KMS-11 (cell line): ENCODE measurements at regions not wholly inside any gene's neighbourhood (a gene's known extent, or its start where the extent isn't known, plus 50 kb on each side); places are given as distances from the start of the nearest gene placed in this dataset.

Experiments
- H2AFZ ChIP-seq: fragments of 200-600 bp; sonication (generic); 2 replicates; pipeline ENCODE4 v1.6.1; 2016; ENCODE audit warnings: antibody characterized with exemption, mixed run types, low read depth
- H3K27ac ChIP-seq: fragments of 200-600 bp; sonication (generic); 2 replicates; pipeline ENCODE4 v1.6.1; 2016; ENCODE audit warnings: mild to moderate bottlenecking, mixed run types
- H3K27me3 ChIP-seq: fragments of 200-600 bp; sonication (generic); 2 replicates; pipeline ENCODE4 v1.6.1; 2017; ENCODE audit warnings: mild to moderate bottlenecking, low read depth, mixed run types, moderate library complexity; ENCODE audit not compliant: insufficient read depth
- H3K36me3 ChIP-seq: fragments of 200-600 bp; sonication (generic); 2 replicates; pipeline ENCODE4 v1.6.1; 2017; ENCODE audit warnings: mild to moderate bottlenecking, mixed run types; ENCODE audit not compliant: insufficient read depth
- H3K4me1 ChIP-seq: fragments of 200-600 bp; sonication (generic); 2 replicates; pipeline ENCODE4 v1.6.1; 2016; ENCODE audit warnings: mild to moderate bottlenecking, low read depth, mixed run types; ENCODE audit not compliant: poor library complexity, severe bottlenecking
- H3K4me2 ChIP-seq: fragments of 200-600 bp; sonication (generic); 2 replicates; pipeline ENCODE4 v1.7.0; 2016; ENCODE audit warnings: mild to moderate bottlenecking, mixed run types
- H3K4me3 ChIP-seq: fragments of 200-600 bp; sonication (generic); IDR thresholded peaks from 2 replicates; pipeline ENCODE4 v1.6.1; 2017; ENCODE audit warnings: low read depth, low read length, mixed read lengths; ENCODE audit not compliant: insufficient read depth
- H3K79me2 ChIP-seq: fragments of 200-600 bp; sonication (generic); 2 replicates; pipeline ENCODE4 v1.6.1; 2016; ENCODE audit warnings: low read depth, mixed run types; ENCODE audit not compliant: insufficient read depth
- H3K9ac ChIP-seq: fragments of 200-600 bp; sonication (generic); 2 replicates; pipeline ENCODE4 v1.6.1; 2016; ENCODE audit warnings: mild to moderate bottlenecking, mixed run types
- H4K20me1 ChIP-seq: fragments of 200-600 bp; sonication (generic); 2 replicates; pipeline ENCODE4 v1.6.1; 2016; ENCODE audit warnings: mild to moderate bottlenecking, mixed run types; ENCODE audit not compliant: insufficient read depth
- TF ChIP-seq, protein P1 (sequence below): fragments of 200-600 bp; sonication (generic); conservative IDR thresholded peaks from 2 replicates; pipeline ENCODE4 v1.6.1; 2017; ENCODE audit warnings: low read depth, mild to moderate bottlenecking, antibody characterized with exemption, low read length, moderate library complexity, mixed read lengths

DNA sequence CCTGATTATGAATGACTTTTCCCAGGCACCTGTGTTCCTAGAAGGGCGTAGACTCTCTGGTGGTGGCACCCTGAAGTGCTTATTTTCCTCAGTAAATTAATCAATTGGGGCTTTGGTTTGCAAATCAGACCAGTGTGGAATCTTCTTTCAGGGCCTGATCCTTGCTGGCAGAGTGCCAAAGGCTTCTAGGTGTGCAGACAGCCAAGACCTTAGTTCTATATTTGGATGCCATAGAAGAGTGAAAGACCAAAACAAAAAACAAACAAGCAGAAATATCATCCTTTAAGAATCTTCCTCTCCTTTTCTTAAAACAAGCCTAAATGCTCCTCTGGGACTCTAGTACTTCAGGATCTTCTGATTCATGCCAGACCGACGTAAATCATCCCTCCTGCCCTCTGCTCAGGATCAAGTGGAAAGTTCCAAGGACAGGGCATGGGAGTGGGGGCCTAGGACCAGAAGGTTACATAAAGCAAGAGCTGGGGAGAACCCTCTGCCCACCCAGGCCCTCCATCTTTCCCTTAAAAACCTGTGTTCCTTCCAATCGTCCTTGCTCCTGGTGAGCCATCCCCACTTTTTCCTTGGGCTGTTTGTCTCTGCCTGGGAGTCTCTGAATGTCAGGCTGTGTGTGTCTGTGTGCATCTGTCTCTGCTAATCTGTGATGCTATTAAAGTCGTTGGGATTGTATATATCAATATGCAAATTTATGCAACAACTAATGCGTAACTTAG lies 70.5 kb upstream of the MYLIP start:
- Histone ChIP-seq H3K9ac (no peak overlapping the region), H3K4me3 (no peak overlapping the region), H3K4me1 (no peaks in the 10 kb centered on the region), H4K20me1 (no peaks in the 10 kb centered on the region), H3K36me3 (no peaks in the 10 kb centered on the region), H3K27me3 (no peaks in the 10 kb centered on the region), H2AFZ (no peak overlapping the region), H3K27ac (no peak overlapping the region), H3K4me2 (no peak overlapping the region), H3K79me2 (no peaks in the 10 kb centered on the region)
- TF ChIP-seq, protein P1, sequence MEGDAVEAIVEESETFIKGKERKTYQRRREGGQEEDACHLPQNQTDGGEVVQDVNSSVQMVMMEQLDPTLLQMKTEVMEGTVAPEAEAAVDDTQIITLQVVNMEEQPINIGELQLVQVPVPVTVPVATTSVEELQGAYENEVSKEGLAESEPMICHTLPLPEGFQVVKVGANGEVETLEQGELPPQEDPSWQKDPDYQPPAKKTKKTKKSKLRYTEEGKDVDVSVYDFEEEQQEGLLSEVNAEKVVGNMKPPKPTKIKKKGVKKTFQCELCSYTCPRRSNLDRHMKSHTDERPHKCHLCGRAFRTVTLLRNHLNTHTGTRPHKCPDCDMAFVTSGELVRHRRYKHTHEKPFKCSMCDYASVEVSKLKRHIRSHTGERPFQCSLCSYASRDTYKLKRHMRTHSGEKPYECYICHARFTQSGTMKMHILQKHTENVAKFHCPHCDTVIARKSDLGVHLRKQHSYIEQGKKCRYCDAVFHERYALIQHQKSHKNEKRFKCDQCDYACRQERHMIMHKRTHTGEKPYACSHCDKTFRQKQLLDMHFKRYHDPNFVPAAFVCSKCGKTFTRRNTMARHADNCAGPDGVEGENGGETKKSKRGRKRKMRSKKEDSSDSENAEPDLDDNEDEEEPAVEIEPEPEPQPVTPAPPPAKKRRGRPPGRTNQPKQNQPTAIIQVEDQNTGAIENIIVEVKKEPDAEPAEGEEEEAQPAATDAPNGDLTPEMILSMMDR, result no peak

DNA sequence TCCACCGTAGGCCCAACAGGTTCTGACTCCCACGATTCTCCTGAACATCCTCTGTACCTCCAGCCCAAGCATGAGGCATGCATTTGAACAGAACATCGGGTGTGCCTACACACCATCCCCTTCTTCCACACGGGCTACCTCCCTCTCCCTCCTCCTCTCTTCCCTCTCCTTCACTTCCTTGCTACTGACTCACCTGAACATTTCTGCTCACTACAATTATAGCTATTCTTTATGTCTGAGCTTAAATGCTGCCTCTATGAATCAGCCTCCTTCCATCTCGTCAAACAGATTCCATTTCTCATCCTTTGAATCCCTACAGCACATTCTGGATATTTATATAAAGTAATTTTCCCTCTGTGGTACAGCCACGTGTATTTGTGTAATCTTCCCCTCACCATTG lies 71.4 kb upstream of the MYLIP start:
- H3K27me3 ChIP-seq, result no peaks in the 10 kb centered on the region
- TF ChIP-seq, protein P1, result no peak

DNA sequence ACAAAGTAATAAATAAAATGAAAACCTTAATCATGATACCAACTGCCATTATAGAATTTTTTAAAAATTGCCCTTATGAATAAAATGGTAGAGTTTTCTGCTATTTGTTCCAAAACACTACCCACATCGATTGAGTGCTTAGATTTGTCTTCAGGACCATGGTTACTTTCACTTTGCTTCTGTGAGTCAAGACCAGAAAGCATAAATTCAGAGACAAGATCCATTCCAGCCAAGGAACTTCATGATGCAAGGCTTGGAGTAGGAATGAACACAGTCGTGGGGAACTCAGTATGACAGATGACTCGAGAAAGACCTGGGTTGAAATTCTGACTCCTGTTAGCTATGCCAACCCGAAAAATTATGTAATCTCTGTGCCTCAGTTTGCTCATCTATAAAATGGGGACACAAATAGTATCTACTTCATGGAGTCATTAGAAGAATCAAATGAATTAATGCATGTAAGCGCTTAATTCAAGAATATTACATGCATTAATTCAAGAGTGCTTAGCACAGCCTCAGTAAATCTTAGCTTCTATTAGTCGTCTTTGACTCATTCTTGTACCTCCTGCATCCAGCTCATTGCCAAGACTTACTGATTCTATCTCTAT lies 72.5 kb upstream of the MYLIP start:
- no peak overlapping the region for H2AFZ ChIP-seq
- H3K27me3 ChIP-seq, result no peaks in the 10 kb centered on the region
- H3K4me2 ChIP-seq, result no peak overlapping the region
- H3K9ac ChIP-seq, result no peak overlapping the region
- no peaks in the 10 kb centered on the region for H3K4me1 ChIP-seq
- H3K27ac ChIP-seq, result no peak overlapping the region
- H3K79me2 ChIP-seq, result no peaks in the 10 kb centered on the region
- no peaks in the 10 kb centered on the region for H3K36me3 ChIP-seq
- no peaks in the 10 kb centered on the region for H4K20me1 ChIP-seq
- H3K4me3 ChIP-seq, result no peak overlapping the region
- TF ChIP-seq, protein P1, result no peak

More for the DNA sequence above, 71.4 kb upstream of the MYLIP start:
- Histone ChIP-seq H4K20me1 (no peaks in the 10 kb centered on the region), H3K27ac (no peak overlapping the region), H3K79me2 (no peaks in the 10 kb centered on the region), H3K4me3 (no peak overlapping the region), H3K4me1 (no peaks in the 10 kb centered on the region), H3K36me3 (no peaks in the 10 kb centered on the region), H2AFZ (no peak overlapping the region), H3K9ac (no peak overlapping the region), H3K4me2 (no peak overlapping the region)

DNA sequence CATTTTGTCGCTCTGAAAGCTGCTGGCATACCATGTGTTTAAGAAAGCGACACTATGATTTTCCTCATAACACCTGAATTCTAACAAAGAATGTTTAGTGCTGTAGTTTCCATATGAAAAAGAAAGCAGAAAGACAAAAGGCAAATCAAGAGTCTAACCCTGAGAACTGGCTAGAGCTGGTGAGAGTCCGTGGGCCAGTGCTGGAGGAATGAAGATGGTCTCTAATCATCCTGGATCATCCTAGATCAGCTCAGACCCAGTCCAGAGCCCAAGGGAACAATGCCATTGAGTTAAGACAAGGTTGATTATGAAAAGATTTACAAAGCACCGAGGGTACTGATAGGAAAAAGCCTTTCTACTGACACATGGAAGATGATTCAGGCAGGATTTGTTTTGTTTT lies 73.0 kb upstream of the MYLIP start:
- Histone ChIP-seq H3K36me3 (no peaks in the 10 kb centered on the region), H3K4me3 (no peak overlapping the region), H3K4me2 (no peak overlapping the region), H3K27me3 (no peaks in the 10 kb centered on the region), H3K79me2 (no peaks in the 10 kb centered on the region), H3K27ac (no peak overlapping the region), H3K9ac (no peak overlapping the region), H2AFZ (no peak overlapping the region), H4K20me1 (no peaks in the 10 kb centered on the region), H3K4me1 (no peaks in the 10 kb centered on the region)
- TF ChIP-seq, protein P1, result no peak
